Type B pancreatic cell (in vitro differentiated cells): ENCODE measurements at regions not wholly inside any gene's neighbourhood (a gene's known extent, or its start where the extent isn't known, plus 50 kb on each side); places are given as distances from the start of the nearest gene placed in this dataset.

Experiments
- DNase-seq: peaks from one replicate; pipeline ENCODE4 v3.0.0; 2021; ENCODE audit warnings: mixed read lengths; ENCODE audit not compliant: unreplicated experiment; ENCODE audit errors: extremely low spot score
- H3K27ac Mint-ChIP-seq: 2 replicates; pipeline ENCODE4 v1.8.0; 2021; ENCODE audit warnings: mild to moderate bottlenecking, mixed read lengths
- H3K27me3 Mint-ChIP-seq: 2 replicates; pipeline ENCODE4 v1.8.0; 2021; ENCODE audit warnings: mixed read lengths
- H3K36me3 Mint-ChIP-seq: 2 replicates; pipeline ENCODE4 v1.8.0; 2021; ENCODE audit warnings: mixed read lengths
- H3K4me1 Mint-ChIP-seq: one replicate; pipeline ENCODE4 v1.8.0; 2021; ENCODE audit warnings: mixed read lengths; ENCODE audit not compliant: unreplicated experiment
- H3K4me3 Mint-ChIP-seq: 2 replicates; pipeline ENCODE4 v1.8.0; 2021; ENCODE audit warnings: mild to moderate bottlenecking, mixed read lengths
- H3K9me3 Mint-ChIP-seq: 2 replicates; pipeline ENCODE4 v1.8.0; 2021; ENCODE audit warnings: mixed read lengths
- TF ChIP-seq, protein P1 (sequence below): fragments of 200-600 bp; sonication (generic); conservative IDR thresholded peaks from 2 replicates; pipeline ENCODE4 v1.5.0; 2021; ENCODE audit warnings: antibody characterized with exemption, mild to moderate bottlenecking

DNA sequence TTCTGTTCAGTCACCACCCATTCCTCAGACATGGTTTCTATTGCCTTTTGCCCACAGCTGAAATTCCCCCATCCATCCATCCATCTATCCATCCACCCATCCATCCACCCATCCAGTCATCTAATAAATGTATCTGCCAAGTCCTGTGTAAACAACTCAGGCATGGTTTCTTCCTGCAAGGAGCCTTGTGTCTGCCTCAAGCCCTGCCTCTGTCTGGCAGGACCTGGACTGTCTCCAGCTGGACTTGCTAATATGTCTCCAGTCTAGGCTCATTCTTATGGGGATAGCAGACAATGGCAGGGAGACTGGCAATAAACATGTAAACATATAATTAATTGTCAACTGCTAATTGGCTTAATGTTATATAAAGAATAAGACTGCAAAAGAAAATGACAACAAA lies 64.7 kb upstream of the AMPD3 start:
- no peak overlapping the region for H3K4me3 Mint-ChIP-seq
- H3K4me1 Mint-ChIP-seq, result peaks cover 50% of the 10 kb centered on the region
- TF ChIP-seq, protein P1, sequence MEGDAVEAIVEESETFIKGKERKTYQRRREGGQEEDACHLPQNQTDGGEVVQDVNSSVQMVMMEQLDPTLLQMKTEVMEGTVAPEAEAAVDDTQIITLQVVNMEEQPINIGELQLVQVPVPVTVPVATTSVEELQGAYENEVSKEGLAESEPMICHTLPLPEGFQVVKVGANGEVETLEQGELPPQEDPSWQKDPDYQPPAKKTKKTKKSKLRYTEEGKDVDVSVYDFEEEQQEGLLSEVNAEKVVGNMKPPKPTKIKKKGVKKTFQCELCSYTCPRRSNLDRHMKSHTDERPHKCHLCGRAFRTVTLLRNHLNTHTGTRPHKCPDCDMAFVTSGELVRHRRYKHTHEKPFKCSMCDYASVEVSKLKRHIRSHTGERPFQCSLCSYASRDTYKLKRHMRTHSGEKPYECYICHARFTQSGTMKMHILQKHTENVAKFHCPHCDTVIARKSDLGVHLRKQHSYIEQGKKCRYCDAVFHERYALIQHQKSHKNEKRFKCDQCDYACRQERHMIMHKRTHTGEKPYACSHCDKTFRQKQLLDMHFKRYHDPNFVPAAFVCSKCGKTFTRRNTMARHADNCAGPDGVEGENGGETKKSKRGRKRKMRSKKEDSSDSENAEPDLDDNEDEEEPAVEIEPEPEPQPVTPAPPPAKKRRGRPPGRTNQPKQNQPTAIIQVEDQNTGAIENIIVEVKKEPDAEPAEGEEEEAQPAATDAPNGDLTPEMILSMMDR, result no peak
- H3K27me3 Mint-ChIP-seq, result peaks cover 3% of the 10 kb centered on the region
- H3K36me3 Mint-ChIP-seq, result no peaks in the 10 kb centered on the region
- H3K9me3 Mint-ChIP-seq, result peaks cover 7% of the 10 kb centered on the region
- H3K27ac Mint-ChIP-seq, result no peak overlapping the region
- no peak for DNase-seq

DNA sequence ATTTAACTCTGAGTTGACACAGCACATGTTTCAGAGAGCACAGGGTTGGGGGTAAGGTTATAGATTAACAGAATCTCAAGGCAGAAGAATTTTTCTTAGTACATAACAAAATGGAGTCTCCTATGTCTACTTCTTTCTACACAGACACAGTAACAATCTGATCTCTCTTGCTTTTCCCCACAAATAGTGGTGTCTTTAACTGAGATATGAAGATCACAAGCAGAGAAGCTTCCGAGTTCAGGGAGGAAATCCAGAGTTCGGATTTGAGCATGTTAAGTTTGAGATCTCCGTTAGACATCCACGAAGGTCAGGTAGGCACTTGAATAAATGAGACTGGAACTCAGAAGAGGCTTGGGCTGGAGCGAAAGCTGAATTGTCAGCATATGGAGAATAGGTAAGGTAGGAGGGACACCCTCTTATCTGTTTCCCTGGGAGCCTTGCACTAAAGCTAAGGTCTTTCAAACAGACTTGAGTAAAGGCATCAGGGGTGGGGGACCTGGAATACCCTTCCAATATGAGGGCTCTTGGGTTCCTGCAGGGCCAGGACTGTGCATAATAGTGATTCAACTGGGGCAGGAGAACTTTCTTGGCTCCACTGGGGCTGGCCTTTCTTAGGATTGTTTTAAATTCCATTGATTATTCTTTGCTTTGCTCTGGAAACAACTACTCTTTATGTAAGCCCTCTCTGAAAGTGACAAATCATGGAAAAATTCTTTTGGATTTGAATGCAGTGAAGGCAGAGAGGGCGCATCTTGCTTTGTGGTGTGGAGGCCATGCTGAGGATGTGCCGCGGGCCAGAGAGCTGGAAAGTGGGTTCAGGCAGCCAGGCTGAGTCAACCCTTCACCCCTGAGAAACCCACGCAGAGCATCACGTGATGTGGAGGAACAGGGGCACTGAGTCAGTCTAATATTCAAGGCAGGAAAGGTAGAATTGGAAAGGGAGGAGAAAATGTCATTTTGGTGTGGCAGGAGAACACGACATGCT lies 62.7 kb upstream of the AMPD3 start:
- TF ChIP-seq, protein P1, result no peak
- Mint-ChIP-seq H3K4me1 (peaks cover 36% of the 10 kb centered on the region), H3K27ac (peak overlapping the region; percentile 73), H3K36me3 (no peaks in the 10 kb centered on the region), H3K4me3 (no peak overlapping the region), H3K27me3 (peaks cover 3% of the 10 kb centered on the region), H3K9me3 (peaks cover 7% of the 10 kb centered on the region)
- DNase-seq, result no peak

DNA sequence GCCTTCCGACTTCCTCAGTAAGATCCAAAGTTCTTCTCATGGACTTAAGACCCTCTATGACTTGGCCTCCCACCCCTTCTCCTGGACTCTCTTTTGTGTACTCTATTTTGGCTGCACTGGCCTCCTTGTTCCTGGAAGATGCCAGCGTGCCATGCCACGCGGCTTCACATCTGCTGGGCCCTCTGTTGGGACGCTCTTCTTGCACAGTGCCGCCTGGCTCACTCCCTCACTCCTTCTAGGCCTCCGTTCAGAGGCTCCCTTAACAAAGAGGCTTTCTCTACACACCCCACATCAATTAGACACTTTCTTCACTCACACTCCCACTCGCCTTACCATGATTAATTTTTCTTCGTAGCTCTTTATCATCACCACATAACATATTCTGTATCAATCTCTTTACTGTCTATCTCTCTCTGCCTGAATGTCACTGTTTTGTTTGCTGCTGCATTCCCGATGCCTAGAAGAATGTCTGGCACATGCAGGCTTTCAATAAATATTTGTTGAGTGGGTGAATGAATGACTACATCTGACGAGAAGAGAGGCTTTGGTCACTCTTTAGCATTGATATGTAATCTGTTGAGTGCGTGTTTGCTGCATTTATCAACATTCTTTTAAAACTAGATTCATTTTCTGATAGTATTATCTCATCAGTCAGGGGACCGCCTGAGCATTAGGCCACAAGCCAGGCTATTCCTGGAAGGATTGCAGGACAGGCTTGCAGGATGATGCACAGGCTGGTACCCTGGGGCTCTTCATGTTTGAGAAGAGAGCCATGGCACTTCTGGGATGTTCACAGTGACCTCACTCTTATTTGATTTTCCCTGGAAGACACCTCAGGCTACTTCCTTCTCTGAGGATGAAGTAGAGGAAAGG lies 60.6 kb upstream of the AMPD3 start:
- H3K4me3 Mint-ChIP-seq, result no peak overlapping the region
- H3K27me3 Mint-ChIP-seq, result peaks cover 3% of the 10 kb centered on the region
- H3K4me1 Mint-ChIP-seq, result peaks cover 30% of the 10 kb centered on the region
- H3K9me3 Mint-ChIP-seq, result peaks cover 7% of the 10 kb centered on the region
- no peak for DNase-seq
- no peaks in the 10 kb centered on the region for H3K36me3 Mint-ChIP-seq
- TF ChIP-seq, protein P1, result no peak
- peak overlapping the region; percentile 34 for H3K27ac Mint-ChIP-seq

DNA sequence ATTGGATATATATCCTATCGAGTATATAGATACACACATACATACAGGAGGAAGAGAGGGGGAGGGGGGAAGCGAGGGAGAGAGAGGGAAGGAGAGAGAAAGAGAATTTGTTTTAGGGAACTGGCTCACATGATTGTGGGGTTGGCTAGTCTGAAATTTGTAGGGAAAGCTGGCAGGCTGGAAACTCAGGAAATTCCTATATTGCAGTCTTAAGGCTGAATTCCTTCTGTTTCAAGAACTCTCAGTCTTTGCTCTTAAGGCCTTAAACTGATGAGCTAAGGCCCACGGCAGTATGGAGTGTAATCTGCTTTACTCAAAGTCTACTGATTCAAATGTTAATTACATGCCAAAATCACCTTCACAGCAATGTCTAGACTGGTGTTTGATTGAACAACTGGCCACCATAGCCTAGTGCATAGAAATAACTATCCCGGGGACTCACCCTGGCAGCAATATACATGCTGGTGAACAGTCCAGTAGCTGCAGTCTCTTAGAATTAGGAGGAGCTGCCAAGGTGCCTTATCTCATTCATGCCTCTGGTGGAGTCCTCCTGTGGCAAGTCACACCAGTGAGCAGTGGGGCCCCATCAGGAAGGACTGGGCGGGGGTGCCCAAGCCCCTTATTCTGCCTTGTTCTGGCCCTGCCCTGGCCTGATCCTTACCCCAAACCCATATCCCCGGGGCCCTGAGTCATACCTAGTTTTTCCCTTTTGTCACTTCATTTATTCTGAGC lies 59.7 kb upstream of the AMPD3 start:
- peak overlapping the region; percentile 34 for H3K27ac Mint-ChIP-seq
- H3K36me3 Mint-ChIP-seq, result no peaks in the 10 kb centered on the region
- peaks cover 7% of the 10 kb centered on the region for H3K9me3 Mint-ChIP-seq
- DNase-seq, result no peak
- peaks cover 3% of the 10 kb centered on the region for H3K27me3 Mint-ChIP-seq
- H3K4me3 Mint-ChIP-seq, result no peak overlapping the region
- TF ChIP-seq, protein P1, result no peak
- H3K4me1 Mint-ChIP-seq, result peaks cover 30% of the 10 kb centered on the region

DNA sequence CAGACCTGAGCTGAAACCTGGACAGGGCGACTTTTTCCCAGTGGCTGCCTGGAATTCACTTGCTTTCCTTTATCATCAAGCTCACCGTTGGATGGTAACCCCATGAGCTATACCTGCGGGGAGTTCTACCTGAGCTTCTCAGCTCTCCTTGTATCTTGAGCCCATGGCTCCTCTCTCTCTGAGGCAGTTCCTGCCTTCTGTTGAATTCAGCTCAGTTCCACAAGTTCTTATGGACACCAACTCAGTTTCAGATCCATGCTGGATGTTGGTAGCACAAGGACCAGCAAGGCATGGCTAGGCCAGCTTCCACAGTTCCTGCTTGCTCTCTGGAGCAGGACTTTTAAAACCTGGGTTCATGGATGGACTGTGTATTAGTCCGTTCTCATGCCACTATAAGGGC lies 58.3 kb upstream of the AMPD3 start:
- peaks cover 21% of the 10 kb centered on the region for H3K4me1 Mint-ChIP-seq
- H3K27me3 Mint-ChIP-seq, result no peaks in the 10 kb centered on the region
- TF ChIP-seq, protein P1, result no peak
- no peaks in the 10 kb centered on the region for H3K9me3 Mint-ChIP-seq
- DNase-seq, result no peak
- no peak overlapping the region for H3K4me3 Mint-ChIP-seq
- no peaks in the 10 kb centered on the region for H3K36me3 Mint-ChIP-seq
- no peak overlapping the region for H3K27ac Mint-ChIP-seq
